ENCODE measurements at regions not wholly inside any gene's neighbourhood (a gene's known extent, or its start where the extent isn't known, plus 50 kb on each side); places are given as distances from the start of the nearest gene placed in this dataset.
A peak's percentile ranks its signal among the peaks of the same experiment; 100 is the strongest.

- CTCF ChIA-PET = interaction anchor here (0.9 kb wide), 1 partner anchor 11 kb away, joined by 3 read pairs; no protein-coding TSS in a partner anchor
- SMC1A ChIA-PET (ENCODE audit: uncharacterized antibody, unreplicated experiment) = interaction anchor here (0.8 to 3.0 kb wide), 5 partner anchors 9 to 20 kb away, joined by 3 to 12 read pairs (median 3); no protein-coding TSS in a partner anchor
- RAD21 ChIA-PET (ENCODE audit: unreplicated experiment) = interaction anchor here (1.0 kb wide), 1 partner anchor 17 kb away, joined by 3 read pairs; no protein-coding TSS in a partner anchor
Measured at GRCh38 chr2:194087089-194087958, 1569.7 kb upstream of the SLC39A10 start.

GRCh38 chr2:194086129-194086528 is 1570.9 kb upstream of the SLC39A10 start:
- ChIA-PET POLR2A (no interaction called here), CTCF (interaction anchor here (1.6 kb wide), 1 partner anchor 12 kb away, joined by 4 read pairs; no protein-coding TSS in a partner anchor), RAD21 (ENCODE audit: unreplicated experiment) (interaction anchor here (0.7 kb wide), 1 partner anchor 11 kb away, joined by 3 read pairs; no protein-coding TSS in a partner anchor), SMC1A (ENCODE audit: uncharacterized antibody, unreplicated experiment) (interaction anchor here (3.0 kb wide), 1 partner anchor 19 kb away, joined by 12 read pairs; no protein-coding TSS in a partner anchor)
- Histone ChIP-seq H3K9ac (ENCODE audit: control insufficient read depth, insufficient read depth, low read length) (no peak overlapping the region), H3K4me2 (ENCODE audit: control insufficient read depth, insufficient read depth) (no peak overlapping the region), H3K27me3 (replicated peaks in 1 of 2; ENCODE audit: control insufficient read depth in 2 of 2, insufficient read depth in 2 of 2, low read length in 1 of 2) (no peaks in the 10 kb centered on the region), H3K36me3 (ENCODE audit: control insufficient read depth in 2 of 2, insufficient read depth in 2 of 2, low read length in 1 of 2) (no peaks in the 10 kb centered on the region), H3K27ac (ENCODE audit: control insufficient read depth, insufficient read depth) (no peak overlapping the region), H2AFZ (ENCODE audit: control insufficient read depth, low read depth, low read length) (no peak overlapping the region), H3K4me1 (ENCODE audit: control insufficient read depth, insufficient read depth, low read length) (no peaks in the 10 kb centered on the region), H3K79me2 (ENCODE audit: control insufficient read depth, insufficient read depth, low read length) (no peaks in the 10 kb centered on the region), H3K4me3 (no peak overlapping the region), H4K20me1 (ENCODE audit: control insufficient read depth, insufficient read depth) (no peaks in the 10 kb centered on the region), H3K9me3 (replicated peaks; ENCODE audit: control insufficient read depth, insufficient read depth, low read length) (no peaks in the 10 kb centered on the region; the same call in 2 of the 3 replicates)
- intact Hi-C loops (cut with micrococcal nuclease; ENCODE audit: unreplicated experiment) (no loop called here), in situ Hi-C loops (cut with MboI) (no loop called here)
- DNase-seq (ENCODE audit: low read depth, low spot score) (no peak), FAIRE-seq (no peak), ATAC-seq (no peak)
- 0% methylated on average over 1 of the region's 1 CpG for WGBS (ENCODE audit: insufficient coverage, insufficient replicate concordance, low lambda C conversion rate, missing lambda C conversion rate)
- no TSS peak for BruUV-seq (replicated peaks)
- no peak for TF ChIP-seq TBL1XR1 (IDR thresholded peaks at IDR 0.05; ENCODE audit: low read depth, low read length)
- TF ChIP-seq MAX (IDR thresholded peaks at IDR 0.05; ENCODE audit: low read depth, low read length) = no peak
- no peak for TF ChIP-seq BCLAF1 (IDR thresholded peaks at IDR 0.05)

More at GRCh38 chr2:194087089-194087958, 1569.7 kb upstream of the SLC39A10 start:
- H3K79me2 ChIP-seq (ENCODE audit: control insufficient read depth, insufficient read depth, low read length) = no peaks in the 10 kb centered on the region
- BruUV-seq (replicated peaks) = no TSS peak
- no peaks in the 10 kb centered on the region for H3K36me3 ChIP-seq (ENCODE audit: control insufficient read depth in 2 of 2, insufficient read depth in 2 of 2, low read length in 1 of 2)
- no peaks in the 10 kb centered on the region for H4K20me1 ChIP-seq (ENCODE audit: control insufficient read depth, insufficient read depth)
- no peak overlapping the region for H3K4me3 ChIP-seq
- no peaks in the 10 kb centered on the region for H3K27me3 ChIP-seq (replicated peaks in 1 of 2; ENCODE audit: control insufficient read depth in 2 of 2, insufficient read depth in 2 of 2, low read length in 1 of 2)
- H3K4me1 ChIP-seq (ENCODE audit: control insufficient read depth, insufficient read depth, low read length) = no peaks in the 10 kb centered on the region
- no peak overlapping the region for H3K27ac ChIP-seq (ENCODE audit: control insufficient read depth, insufficient read depth)
- no peak overlapping the region; the same call in 1 of the 2 replicates for H2AFZ ChIP-seq (ENCODE audit: control insufficient read depth, low read depth, low read length)
- intact Hi-C loops (cut with micrococcal nuclease; ENCODE audit: unreplicated experiment) = no loop called here
- FAIRE-seq = no peak
- H3K9me3 ChIP-seq (replicated peaks; ENCODE audit: control insufficient read depth, insufficient read depth, low read length) = no peaks in the 10 kb centered on the region; the same call in 2 of the 3 replicates
- no peak overlapping the region for H3K9ac ChIP-seq (ENCODE audit: control insufficient read depth, insufficient read depth, low read length)
- H3K4me2 ChIP-seq (ENCODE audit: control insufficient read depth, insufficient read depth) = no peak overlapping the region
- in situ Hi-C loops (cut with MboI) = no loop called here
- 27% methylated on average over 2 of the region's 2 CpGs for WGBS (ENCODE audit: insufficient coverage, insufficient replicate concordance, low lambda C conversion rate, missing lambda C conversion rate)
- DNase-seq (ENCODE audit: low read depth, low spot score) = no peak
- ATAC-seq = no peak; the same call in 1 of the 3 replicates
- no peak for TF ChIP-seq MEF2A (IDR thresholded peaks at IDR 0.05; ENCODE audit: insufficient read depth, low read depth, low read length)
- TF ChIP-seq PKNOX1 (IDR thresholded peaks at IDR 0.05) = peak; percentile 46; the same call in 1 of the 2 replicates
- POLR2A ChIA-PET = no interaction called here

All from GM12878 (cell line).